ENCODE measurements at regions not wholly inside any gene's neighbourhood (a gene's known extent, or its start where the extent isn't known, plus 50 kb on each side); places are given as distances from the start of the nearest gene placed in this dataset.

- TF ChIP-seq BCL11A (IDR thresholded peaks at IDR 0.05; ENCODE audit: low read depth in 2 of 2, low read length in 2 of 2) (no peak), CTCF (IDR thresholded peaks at IDR 0.05; ENCODE audit: control extremely low read depth in 1 of 3, insufficient read depth in 1 of 3, low read depth in 1 of 3, low read length in 3 of 3) (no peak), ATF3 (IDR thresholded peaks at IDR 0.05; ENCODE audit: insufficient read depth, low read depth, low read length) (no peak), POLR2A (IDR thresholded peaks at IDR 0.05; ENCODE audit: control extremely low read depth in 1 of 2, low read depth in 2 of 2, low read length in 2 of 2) (no peak), RFX5 (IDR thresholded peaks at IDR 0.05; ENCODE audit: borderline replicate concordance, low read depth, low read length) (no peak), CHD7 (IDR thresholded peaks at IDR 0.05; ENCODE audit: insufficient replicate concordance, low read length) (no peak), SIX5 (IDR thresholded peaks at IDR 0.05; ENCODE audit: low read depth, low read length) (no peak), SP2 (IDR thresholded peaks at IDR 0.05; ENCODE audit: low read length) (no peak), KDM1A (IDR thresholded peaks at IDR 0.05; ENCODE audit: borderline replicate concordance, low read length) (no peak), SP1 (IDR thresholded peaks at IDR 0.05; ENCODE audit: low read depth, low read length) (no peak), YY1 (IDR thresholded peaks at IDR 0.05; ENCODE audit: low read depth, low read length) (no peak)
Measured at GRCh38 chr12:131591714-131592709, 118.9 kb upstream of the SFSWAP start.

Data from H1 (cell line).